B cell (primary cell): ENCODE measurements at regions not wholly inside any gene's neighbourhood (a gene's known extent, or its start where the extent isn't known, plus 50 kb on each side); places are given as distances from the start of the nearest gene placed in this dataset.

Experiments
- ATAC-seq: fragments of 200-7000 bp; cut with Tn5 transposase; one replicate; pipeline ENCODE4 v1.10.0; 2021; ENCODE audit warnings: low read depth, mild to moderate bottlenecking, moderate number of reproducible peaks, moderate library complexity
- CTCF ChIA-PET: fragments of 350-600 bp; sonication (Branson Sonifier 250); formaldehyde crosslinking; loops from one replicate; lab custom pipeline; 2021; ENCODE audit warnings: antibody characterized with exemption, inconsistent platforms; lab: Charles Lee
- POLR2A ChIA-PET: fragments of 350-600 bp; sonication (Branson Sonifier 250); formaldehyde crosslinking; loops from one replicate; lab custom pipeline; 2021; ENCODE audit warnings: antibody characterized with exemption; lab: Charles Lee
- DNase-seq: peaks from one replicate; pipeline ENCODE4 v3.0.0; 2013
- H2AFZ ChIP-seq: 2 replicates; pipeline ENCODE4 v1.6.1; 2012; ENCODE audit warnings: mild to moderate bottlenecking, low read depth, low read length; ENCODE audit not compliant: insufficient read depth, poor library complexity, severe bottlenecking
- H3K27ac ChIP-seq, 2 donors: 1 replicate in 1 of 2; 2 replicates in 1 of 2; pipeline ENCODE4 v1.5.1; 2012 to 2013; ENCODE audit warnings: low read length in 2 of 2, mild to moderate bottlenecking in 2 of 2, moderate library complexity in 1 of 2
- H3K27me3 ChIP-seq, 4 experiments: fragments of 200-600 bp in 1 of 4; sonication (generic) in 1 of 4; replicated peaks in 1 of 4; 1 replicate in 2 of 4; 2 replicates in 2 of 4; pipeline versions ENCODE4 v1.6.1 to v1.7.0; 2013 to 2016; ENCODE audit warnings: low read length in 3 of 4, mild to moderate bottlenecking in 2 of 4, mixed read lengths in 1 of 4, moderate library complexity in 1 of 4; ENCODE audit not compliant: insufficient read depth in 4 of 4, control insufficient read depth in 3 of 4; ENCODE audit errors: control extremely low read depth in 1 of 4
- H3K36me3 ChIP-seq, 2 experiments: replicated peaks in 1 of 2; 1 replicate in 1 of 2; 2 replicates in 1 of 2; pipeline versions ENCODE4 v1.6.1 to v1.7.1; 2013; ENCODE audit warnings: low read length in 1 of 2; ENCODE audit not compliant: insufficient read depth in 2 of 2, control insufficient read depth in 1 of 2; ENCODE audit errors: control extremely low read depth in 1 of 2, extremely low read depth in 1 of 2
- H3K4me1 ChIP-seq, 2 donors: fragments of 200-600 bp in 1 of 2; sonication (generic) in 1 of 2; 1 replicate in 1 of 2; 2 replicates in 1 of 2; pipeline versions ENCODE4 v1.5.1 to v1.6.1; 2013 to 2017; ENCODE audit warnings: low read length in 2 of 2; ENCODE audit not compliant: control insufficient read depth in 2 of 2, insufficient read depth in 2 of 2
- H3K4me2 ChIP-seq: replicated peaks from 2 replicates; pipeline ENCODE3; 2012; ENCODE audit warnings: mild to moderate bottlenecking, low read depth, low read length; ENCODE audit not compliant: poor library complexity, severe bottlenecking
- H3K4me3 ChIP-seq, 5 experiments: fragments of 200-600 bp in 1 of 5; sonication (generic) in 1 of 5; 1 replicate in 3 of 5; 2 replicates in 2 of 5; pipeline versions ENCODE4 v1.5.1 to v1.7.0; 2011 to 2016; ENCODE audit warnings: low read length in 4 of 5, mild to moderate bottlenecking in 4 of 5, low read depth in 2 of 5, control low read depth in 1 of 5, moderate library complexity in 1 of 5; ENCODE audit not compliant: insufficient read depth in 1 of 5; ENCODE audit errors: control extremely low read depth in 1 of 5, extremely low read depth in 1 of 5
- H3K79me2 ChIP-seq: fragments of 200-600 bp; sonication (generic); one replicate; pipeline ENCODE4 v1.6.0; 2016; ENCODE audit warnings: low read length; ENCODE audit not compliant: control insufficient read depth, insufficient read depth
- H3K9ac ChIP-seq: fragments of 200-600 bp; sonication (generic); 2 replicates; pipeline ENCODE4 v1.6.1; 2017; ENCODE audit warnings: mild to moderate bottlenecking, low read length, moderate library complexity
- H3K9me3 ChIP-seq, 3 donors: one replicate each; pipeline versions ENCODE4 v1.6.1 to v1.7.1; 2013; ENCODE audit warnings: low read length in 2 of 3; ENCODE audit not compliant: control insufficient read depth in 2 of 3, insufficient read depth in 1 of 3; ENCODE audit errors: control extremely low read depth in 1 of 3
- H4K20me1 ChIP-seq: 2 replicates; pipeline ENCODE4 v1.6.0; 2012; ENCODE audit warnings: mild to moderate bottlenecking, low read length; ENCODE audit not compliant: insufficient read depth, control insufficient read depth, poor library complexity, severe bottlenecking
- H3K27ac Mint-ChIP-seq: one replicate; pipeline ENCODE4 v1.8.0; 2021; ENCODE audit warnings: mixed read lengths
- H3K27me3 Mint-ChIP-seq: one replicate; pipeline ENCODE4 v1.8.0; 2021; ENCODE audit warnings: mixed read lengths
- H3K4me1 Mint-ChIP-seq: one replicate; pipeline ENCODE4 v1.8.0; 2021; ENCODE audit warnings: mixed read lengths
- H3K4me3 Mint-ChIP-seq: one replicate; pipeline ENCODE4 v1.8.0; 2021; ENCODE audit warnings: mixed read lengths
- H3K9me3 Mint-ChIP-seq: one replicate; pipeline ENCODE4 v1.8.0; 2022; ENCODE audit warnings: mixed read lengths; ENCODE audit not compliant: insufficient read depth
- EZH2 ChIP-seq: IDR thresholded peaks from 2 replicates; pipeline ENCODE4 v1.6.1; 2012; ENCODE audit warnings: borderline replicate concordance, low read depth, mild to moderate bottlenecking, moderate library complexity, low read length; ENCODE audit not compliant: insufficient read depth, poor library complexity, severe bottlenecking
- WGBS: methylation state at CpG from one replicate; pipeline ENCODE4 v1.1.5; 2013; ENCODE audit warnings: missing lambda C conversion rate; ENCODE audit not compliant: insufficient coverage; 5-methylcytosine and 5-hydroxymethylcytosine counted together
- intact Hi-C: fragments of 100-400 bp; cut with micrococcal nuclease; formaldehyde crosslinking; loops from one replicate; pipeline ENCODE4 v1.10.0; 2022
- TF ChIP-seq, protein P1 (sequence below): fragments of 200-600 bp; IDR thresholded peaks from one replicate; pipeline ENCODE4 v1.8.0; 2022; ENCODE audit warnings: antibody characterized with exemption, mild to moderate bottlenecking

DNA sequence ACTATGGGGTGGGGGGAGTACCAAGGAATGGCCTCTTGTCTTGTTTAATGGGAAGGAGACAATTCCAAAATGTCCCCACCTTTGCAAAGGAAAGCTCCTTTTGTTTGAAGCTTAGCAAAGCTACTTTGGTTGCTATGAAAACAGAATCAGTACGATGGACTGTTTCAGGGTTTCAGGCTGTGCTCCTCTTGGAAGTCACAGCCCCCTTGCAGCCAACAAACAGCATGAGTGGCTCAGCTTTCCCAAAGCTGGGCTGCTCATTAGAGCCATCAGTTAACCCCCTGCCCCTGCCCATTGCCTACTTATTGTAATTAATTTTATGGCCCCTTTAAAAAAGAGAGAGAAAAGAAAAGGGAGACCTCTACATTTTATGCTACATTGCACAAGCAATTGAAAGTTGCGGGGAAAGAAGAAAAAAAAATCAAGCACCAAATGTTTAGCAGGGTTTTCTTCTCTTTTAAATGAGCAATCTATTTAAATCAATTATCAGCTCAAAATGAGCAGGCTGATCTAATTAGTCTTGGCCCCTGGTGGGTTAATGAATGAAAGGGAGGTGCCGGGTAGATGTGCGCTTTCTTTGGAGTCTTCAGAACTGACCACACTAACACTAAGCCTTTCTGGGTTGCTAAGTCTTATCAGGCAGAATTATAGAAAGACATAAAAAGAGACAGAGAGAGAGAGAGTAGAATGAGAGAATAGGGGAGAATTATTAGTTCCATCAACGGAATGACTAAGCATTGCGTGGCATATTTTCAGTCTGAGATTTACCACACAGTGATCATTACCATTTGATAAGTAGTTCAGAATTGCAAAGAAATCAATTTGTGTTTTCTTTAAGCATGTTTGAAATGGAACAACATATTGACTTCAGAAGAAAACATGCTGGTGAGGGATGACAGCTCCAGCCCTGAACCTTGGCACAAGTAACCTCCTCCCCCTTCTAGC is 284.9 kb downstream of the INSIG2 start:
- Histone ChIP-seq H3K4me3 (no peak overlapping the region), H3K9ac (no peak overlapping the region), H3K27me3 (no peaks in the 10 kb centered on the region), H4K20me1 (no peaks in the 10 kb centered on the region), H3K9me3 (peaks cover 0 to 5% (median 0%) of the 10 kb centered on the region in 3 donors), H3K79me2 (no peaks in the 10 kb centered on the region), H3K4me1 (no peaks in the 10 kb centered on the region), H3K4me2 (no peak overlapping the region), H3K36me3 (no peaks in the 10 kb centered on the region), H3K27ac (no peak overlapping the region), H2AFZ (no peak overlapping the region)
- H3K27ac Mint-ChIP-seq: no peak overlapping the region
- intact Hi-C loops: no loop called here
- WGBS: 75% methylated on average over 1 of the region's 6 CpGs
- peaks cover 21% of the 10 kb centered on the region for H3K27me3 Mint-ChIP-seq
- no peaks in the 10 kb centered on the region for H3K4me1 Mint-ChIP-seq
- ChIA-PET POLR2A (no interaction called here), CTCF (no interaction called here)
- H3K9me3 Mint-ChIP-seq: no peaks in the 10 kb centered on the region
- H3K4me3 Mint-ChIP-seq: no peak overlapping the region
- TF ChIP-seq EZH2: no peak
- TF ChIP-seq, protein P1, sequence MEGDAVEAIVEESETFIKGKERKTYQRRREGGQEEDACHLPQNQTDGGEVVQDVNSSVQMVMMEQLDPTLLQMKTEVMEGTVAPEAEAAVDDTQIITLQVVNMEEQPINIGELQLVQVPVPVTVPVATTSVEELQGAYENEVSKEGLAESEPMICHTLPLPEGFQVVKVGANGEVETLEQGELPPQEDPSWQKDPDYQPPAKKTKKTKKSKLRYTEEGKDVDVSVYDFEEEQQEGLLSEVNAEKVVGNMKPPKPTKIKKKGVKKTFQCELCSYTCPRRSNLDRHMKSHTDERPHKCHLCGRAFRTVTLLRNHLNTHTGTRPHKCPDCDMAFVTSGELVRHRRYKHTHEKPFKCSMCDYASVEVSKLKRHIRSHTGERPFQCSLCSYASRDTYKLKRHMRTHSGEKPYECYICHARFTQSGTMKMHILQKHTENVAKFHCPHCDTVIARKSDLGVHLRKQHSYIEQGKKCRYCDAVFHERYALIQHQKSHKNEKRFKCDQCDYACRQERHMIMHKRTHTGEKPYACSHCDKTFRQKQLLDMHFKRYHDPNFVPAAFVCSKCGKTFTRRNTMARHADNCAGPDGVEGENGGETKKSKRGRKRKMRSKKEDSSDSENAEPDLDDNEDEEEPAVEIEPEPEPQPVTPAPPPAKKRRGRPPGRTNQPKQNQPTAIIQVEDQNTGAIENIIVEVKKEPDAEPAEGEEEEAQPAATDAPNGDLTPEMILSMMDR: no peak
- no peak for DNase-seq
- no peak for ATAC-seq

DNA sequence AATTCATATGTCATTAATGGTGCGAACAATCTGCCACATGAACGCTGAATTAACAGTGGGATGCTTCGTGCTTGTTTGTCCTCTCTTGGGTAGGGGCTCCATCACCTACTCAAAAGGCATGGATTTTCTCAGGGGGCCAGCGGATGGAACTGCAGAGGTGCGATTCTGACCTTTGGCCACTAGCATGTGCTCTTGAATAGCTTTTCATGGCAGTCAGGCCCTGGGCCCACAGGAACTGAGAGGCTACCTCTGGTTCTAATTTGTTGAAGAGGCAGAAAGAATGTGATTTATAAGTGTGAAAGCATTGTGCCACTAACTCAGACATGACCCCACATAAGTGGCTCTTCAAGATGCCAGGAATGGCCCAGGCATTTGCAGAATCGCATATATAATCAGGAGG is 283.2 kb downstream of the INSIG2 start:
- POLR2A ChIA-PET: no interaction called here
- H3K9me3 ChIP-seq: peaks cover 0 to 2% (median under 1%) of the 10 kb centered on the region in 3 donors

More for the DNA sequence above, 283.2 kb downstream of the INSIG2 start:
- intact Hi-C loops: no loop called here
- no peaks in the 10 kb centered on the region for H3K4me1 Mint-ChIP-seq
- no peak for DNase-seq
- 39% methylated on average over 6 of the region's 6 CpGs for WGBS
- TF ChIP-seq, protein P1: no peak
- TF ChIP-seq EZH2: no peak
- no peak overlapping the region for H3K4me3 Mint-ChIP-seq
- no peak overlapping the region for H3K9ac ChIP-seq
- no peaks in the 10 kb centered on the region for H3K36me3 ChIP-seq
- no peaks in the 10 kb centered on the region for H3K79me2 ChIP-seq
- no peak for ATAC-seq
- no peak overlapping the region for H3K27ac Mint-ChIP-seq
- CTCF ChIA-PET: no interaction called here
- H3K27me3 ChIP-seq: no peaks in the 10 kb centered on the region
- H3K27ac ChIP-seq: no peak overlapping the region
- peaks cover 26% of the 10 kb centered on the region for H3K27me3 Mint-ChIP-seq
- H3K4me3 ChIP-seq: no peak overlapping the region
- no peaks in the 10 kb centered on the region for H3K4me1 ChIP-seq
- no peak overlapping the region for H2AFZ ChIP-seq
- no peaks in the 10 kb centered on the region for H3K9me3 Mint-ChIP-seq
- H4K20me1 ChIP-seq: no peaks in the 10 kb centered on the region
- H3K4me2 ChIP-seq: no peak overlapping the region
